HepG2 (cell line): ENCODE measurements at regions not wholly inside any gene's neighbourhood (a gene's known extent, or its start where the extent isn't known, plus 50 kb on each side); places are given as distances from the start of the nearest gene placed in this dataset.

Experiments
- ESRRA ChIP-seq: sonication (generic); formaldehyde crosslinking; IDR thresholded peaks from 2 replicates; pipeline ENCODE4 v1.5.1; 2020; ENCODE audit warnings: mild to moderate bottlenecking, low read depth, missing genetic modification reagents
- HNRNPL ChIP-seq: fragments of 200-400 bp; formaldehyde crosslinking; IDR thresholded peaks from 2 replicates; pipeline ENCODE4 v1.6.1; 2017; ENCODE audit warnings: mild to moderate bottlenecking, low read depth, low read length

DNA sequence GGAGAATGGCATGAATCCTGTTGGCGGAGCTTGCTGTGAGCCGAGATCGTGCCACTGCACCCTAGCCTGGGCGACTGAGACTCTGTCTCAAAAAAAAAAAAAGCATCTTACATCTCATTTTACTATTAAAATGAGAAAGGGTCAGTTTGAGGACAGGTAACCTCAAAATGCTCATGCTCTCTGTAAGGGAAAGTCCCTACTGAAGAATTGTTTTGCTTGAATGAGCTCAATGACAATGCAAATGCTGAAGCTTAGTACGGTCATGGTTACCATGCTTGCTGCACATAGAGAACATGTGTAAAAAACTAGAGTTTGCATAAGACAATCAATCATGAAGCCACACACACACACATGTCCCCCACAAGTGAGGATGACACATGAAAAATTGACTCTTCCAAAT lies 541.8 kb upstream of the AMELY start:
- no peak for TF ChIP-seq HNRNPL
- no peak for TF ChIP-seq ESRRA (CRISPR knock-in tag)
